ENCODE measurements at regions not wholly inside any gene's neighbourhood (a gene's known extent, or its start where the extent isn't known, plus 50 kb on each side); places are given as distances from the start of the nearest gene placed in this dataset.

DNA sequence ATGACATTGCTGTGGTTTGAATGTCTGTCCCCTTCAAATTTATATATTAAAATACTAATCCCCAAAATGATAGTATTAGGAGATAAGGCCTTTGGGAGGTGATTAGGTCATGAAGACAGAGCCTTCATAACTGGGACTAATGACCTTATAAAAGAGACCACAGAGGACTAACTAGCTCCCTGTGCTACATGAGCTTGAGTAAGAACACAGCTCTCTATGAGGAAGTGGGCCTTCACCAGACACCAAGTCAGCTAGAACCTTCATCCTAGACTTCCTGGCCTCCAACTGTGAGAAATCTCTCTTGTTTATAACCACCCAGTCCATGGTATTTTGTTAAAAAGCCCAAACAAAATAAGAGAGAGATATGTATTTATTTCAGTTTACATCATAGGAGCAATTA is 242.2 kb upstream of the CTSO start:
- Histone ChIP-seq H3K27me3 (replicated peaks in 2 of 5; ENCODE audit: control insufficient read depth in 4 of 5, insufficient read depth in 5 of 5, low read length in 4 of 5) (no peaks in the 10 kb centered on the region), H3K4me3 (ENCODE audit: control insufficient read depth in 1 of 7, extremely low read depth in 1 of 7, insufficient read depth in 4 of 7, low read depth in 2 of 7, low read length in 6 of 7) (no peak overlapping the region), H3K9me3 (ENCODE audit: control extremely low read depth in 1 of 5, control insufficient read depth in 4 of 5, insufficient read depth in 2 of 5, low read depth in 1 of 5, low read length in 4 of 5) (no peaks in the 10 kb centered on the region), H3K4me1 (ENCODE audit: control extremely low read depth in 1 of 4, control insufficient read depth in 4 of 4, insufficient read depth in 4 of 4, low read length in 3 of 4) (peaks cover 13 to 26% (median 16%) of the 10 kb centered on the region in 4 experiments), H3K36me3 (ENCODE audit: control insufficient read depth in 4 of 4, insufficient read depth in 4 of 4, low read length in 3 of 4) (no peaks in the 10 kb centered on the region), H3K27ac (ENCODE audit: insufficient read depth in 1 of 2, low read depth in 1 of 2, low read length in 2 of 2, poor library complexity in 1 of 2, severe bottlenecking in 2 of 2) (no peak overlapping the region)
- ChIA-PET CTCF (no interaction called here), POLR2A (no interaction called here)
- peak in 2 of 3 donors; percentile 56 to 69 for DNase-seq

DNA sequence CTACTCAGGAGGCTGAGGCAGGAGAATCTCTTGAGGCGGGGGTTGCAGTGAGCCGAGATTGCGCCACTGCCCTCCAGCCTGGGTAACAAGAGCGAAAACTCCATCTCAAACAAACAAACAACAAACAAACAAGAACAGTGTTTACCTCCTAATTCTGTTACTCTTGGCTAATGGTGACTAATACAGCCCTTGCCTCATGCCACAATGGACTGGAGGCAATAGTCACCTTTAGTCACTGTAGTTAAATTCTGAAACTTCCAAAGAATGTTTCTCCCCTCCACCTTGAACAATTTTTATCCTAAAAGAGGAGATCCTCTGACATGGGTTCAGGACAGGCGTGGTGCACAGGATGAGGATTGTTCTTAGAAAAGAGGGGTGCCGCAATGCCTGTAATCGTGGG is 241.2 kb upstream of the CTSO start:
- ChIA-PET CTCF (no interaction called here), POLR2A (no interaction called here)
- Histone ChIP-seq H3K4me1 (ENCODE audit: control extremely low read depth in 1 of 4, control insufficient read depth in 4 of 4, insufficient read depth in 4 of 4, low read length in 3 of 4) (peaks cover 13 to 26% (median 16%) of the 10 kb centered on the region in 4 experiments), H3K9me3 (ENCODE audit: control extremely low read depth in 1 of 5, control insufficient read depth in 4 of 5, insufficient read depth in 2 of 5, low read depth in 1 of 5, low read length in 4 of 5) (no peaks in the 10 kb centered on the region), H3K27ac (ENCODE audit: insufficient read depth in 1 of 2, low read depth in 1 of 2, low read length in 2 of 2, poor library complexity in 1 of 2, severe bottlenecking in 2 of 2) (no peak overlapping the region), H3K36me3 (ENCODE audit: control insufficient read depth in 4 of 4, insufficient read depth in 4 of 4, low read length in 3 of 4) (no peaks in the 10 kb centered on the region), H3K27me3 (replicated peaks in 2 of 5; ENCODE audit: control insufficient read depth in 4 of 5, insufficient read depth in 5 of 5, low read length in 4 of 5) (no peaks in the 10 kb centered on the region), H3K4me3 (ENCODE audit: control insufficient read depth in 1 of 7, extremely low read depth in 1 of 7, insufficient read depth in 4 of 7, low read depth in 2 of 7, low read length in 6 of 7) (no peak overlapping the region)
- no peak for DNase-seq
- WGBS (ENCODE audit: insufficient coverage), result 85% methylated on average over 5 of the region's 7 CpGs

DNA sequence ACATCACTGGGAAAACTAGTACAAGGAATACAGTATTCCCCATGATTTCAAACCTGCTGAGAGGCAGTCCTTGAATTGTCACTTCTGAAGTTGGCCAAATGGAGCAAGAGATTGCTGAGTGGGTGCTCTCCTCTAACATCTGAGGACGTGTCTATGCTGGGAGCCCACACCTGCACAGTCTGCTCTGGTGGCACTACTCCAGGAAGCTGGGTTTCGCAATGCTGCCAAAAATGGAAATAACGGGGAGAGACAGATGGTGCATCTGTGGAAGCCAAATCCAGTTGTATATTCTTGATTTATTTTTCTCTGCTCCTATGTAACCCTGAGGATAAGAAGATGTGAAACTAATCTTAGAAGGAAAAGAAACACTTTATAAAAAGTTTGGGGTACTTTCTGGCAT is 240.1 kb upstream of the CTSO start:
- no peaks in the 10 kb centered on the region for H3K36me3 ChIP-seq (ENCODE audit: control insufficient read depth in 4 of 4, insufficient read depth in 4 of 4, low read length in 3 of 4)
- H3K4me1 ChIP-seq (ENCODE audit: control extremely low read depth in 1 of 4, control insufficient read depth in 4 of 4, insufficient read depth in 4 of 4, low read length in 3 of 4), result peaks cover 13 to 26% (median 16%) of the 10 kb centered on the region in 4 experiments
- ChIA-PET CTCF (no interaction called here), POLR2A (no interaction called here)
- H3K27me3 ChIP-seq (replicated peaks in 2 of 5; ENCODE audit: control insufficient read depth in 4 of 5, insufficient read depth in 5 of 5, low read length in 4 of 5), result no peaks in the 10 kb centered on the region
- no peak overlapping the region for H3K27ac ChIP-seq (ENCODE audit: insufficient read depth in 1 of 2, low read depth in 1 of 2, low read length in 2 of 2, poor library complexity in 1 of 2, severe bottlenecking in 2 of 2)
- peak; percentile 9 to 58 (median 56) for DNase-seq
- WGBS (ENCODE audit: insufficient coverage), result 0% methylated on average over 2 of the region's 3 CpGs
- peak overlapping the region in 3 of 7 experiments; percentile 12 to 31 (median 25) for H3K4me3 ChIP-seq (ENCODE audit: control insufficient read depth in 1 of 7, extremely low read depth in 1 of 7, insufficient read depth in 4 of 7, low read depth in 2 of 7, low read length in 6 of 7)
- no peaks in the 10 kb centered on the region for H3K9me3 ChIP-seq (ENCODE audit: control extremely low read depth in 1 of 5, control insufficient read depth in 4 of 5, insufficient read depth in 2 of 5, low read depth in 1 of 5, low read length in 4 of 5)

DNA sequence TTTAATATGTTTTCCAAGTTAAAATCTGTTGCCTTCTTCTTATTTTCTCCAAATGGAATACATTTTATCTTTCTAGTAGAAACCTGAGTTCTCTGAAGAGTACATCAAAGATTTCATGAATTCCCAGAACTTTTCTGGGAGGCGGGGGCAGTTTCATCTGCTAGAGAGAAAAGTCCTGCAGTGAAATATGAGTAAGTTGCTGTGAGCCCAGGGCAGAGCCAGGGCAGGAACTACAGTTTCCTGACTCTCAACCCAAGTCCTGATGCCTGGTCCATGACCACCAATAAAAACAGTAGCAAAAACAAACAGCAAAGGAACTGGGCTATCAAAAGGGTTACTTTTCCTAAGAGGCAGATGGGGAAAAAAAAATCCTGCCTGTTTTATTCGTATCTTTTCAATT is 239.4 kb upstream of the CTSO start:
- H3K4me1 ChIP-seq (ENCODE audit: control extremely low read depth in 1 of 4, control insufficient read depth in 4 of 4, insufficient read depth in 4 of 4, low read length in 3 of 4), result peaks cover 13 to 26% (median 16%) of the 10 kb centered on the region in 4 experiments
- H3K4me3 ChIP-seq (ENCODE audit: control insufficient read depth in 1 of 7, extremely low read depth in 1 of 7, insufficient read depth in 4 of 7, low read depth in 2 of 7, low read length in 6 of 7), result no peak overlapping the region
- H3K27ac ChIP-seq (ENCODE audit: insufficient read depth in 1 of 2, low read depth in 1 of 2, low read length in 2 of 2, poor library complexity in 1 of 2, severe bottlenecking in 2 of 2), result no peak overlapping the region
- H3K9me3 ChIP-seq (ENCODE audit: control extremely low read depth in 1 of 5, control insufficient read depth in 4 of 5, insufficient read depth in 2 of 5, low read depth in 1 of 5, low read length in 4 of 5), result no peaks in the 10 kb centered on the region
- no peak for DNase-seq
- ChIA-PET CTCF (no interaction called here), POLR2A (no interaction called here)
- H3K36me3 ChIP-seq (ENCODE audit: control insufficient read depth in 4 of 4, insufficient read depth in 4 of 4, low read length in 3 of 4), result no peaks in the 10 kb centered on the region
- 80% methylated on average over 2 of the region's 2 CpGs for WGBS (ENCODE audit: insufficient coverage)
- H3K27me3 ChIP-seq (replicated peaks in 2 of 5; ENCODE audit: control insufficient read depth in 4 of 5, insufficient read depth in 5 of 5, low read length in 4 of 5), result no peaks in the 10 kb centered on the region

DNA sequence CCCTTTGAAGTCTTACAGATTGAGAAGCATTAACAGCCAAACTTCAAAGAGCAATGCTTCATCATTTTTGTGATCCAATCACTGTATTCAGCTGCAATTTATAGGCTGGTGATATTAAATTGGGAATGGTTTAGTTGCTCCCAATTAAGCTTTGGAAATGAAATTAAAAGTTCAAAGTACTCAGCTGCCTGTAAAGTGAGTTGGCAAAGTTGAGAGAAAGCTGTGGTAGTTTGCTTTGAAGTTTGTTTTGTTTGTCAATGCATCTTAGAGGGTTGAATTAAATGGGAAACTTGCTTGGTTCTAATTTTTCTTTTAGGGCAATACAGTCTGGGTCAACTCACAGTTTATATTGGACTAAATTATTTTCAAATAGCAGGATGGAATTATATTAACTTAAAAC is 238.4 kb upstream of the CTSO start:
- no peaks in the 10 kb centered on the region for H3K36me3 ChIP-seq (ENCODE audit: control insufficient read depth in 4 of 4, insufficient read depth in 4 of 4, low read length in 3 of 4)
- H3K27ac ChIP-seq (ENCODE audit: insufficient read depth in 1 of 2, low read depth in 1 of 2, low read length in 2 of 2, poor library complexity in 1 of 2, severe bottlenecking in 2 of 2), result no peak overlapping the region
- no peaks in the 10 kb centered on the region for H3K9me3 ChIP-seq (ENCODE audit: control extremely low read depth in 1 of 5, control insufficient read depth in 4 of 5, insufficient read depth in 2 of 5, low read depth in 1 of 5, low read length in 4 of 5)
- DNase-seq, result no peak
- peaks cover 13 to 26% (median 16%) of the 10 kb centered on the region in 4 experiments for H3K4me1 ChIP-seq (ENCODE audit: control extremely low read depth in 1 of 4, control insufficient read depth in 4 of 4, insufficient read depth in 4 of 4, low read length in 3 of 4)
- ChIA-PET POLR2A (no interaction called here), CTCF (no interaction called here)
- H3K4me3 ChIP-seq (ENCODE audit: control insufficient read depth in 1 of 7, extremely low read depth in 1 of 7, insufficient read depth in 4 of 7, low read depth in 2 of 7, low read length in 6 of 7), result no peak overlapping the region
- H3K27me3 ChIP-seq (replicated peaks in 2 of 5; ENCODE audit: control insufficient read depth in 4 of 5, insufficient read depth in 5 of 5, low read length in 4 of 5), result no peaks in the 10 kb centered on the region

DNA sequence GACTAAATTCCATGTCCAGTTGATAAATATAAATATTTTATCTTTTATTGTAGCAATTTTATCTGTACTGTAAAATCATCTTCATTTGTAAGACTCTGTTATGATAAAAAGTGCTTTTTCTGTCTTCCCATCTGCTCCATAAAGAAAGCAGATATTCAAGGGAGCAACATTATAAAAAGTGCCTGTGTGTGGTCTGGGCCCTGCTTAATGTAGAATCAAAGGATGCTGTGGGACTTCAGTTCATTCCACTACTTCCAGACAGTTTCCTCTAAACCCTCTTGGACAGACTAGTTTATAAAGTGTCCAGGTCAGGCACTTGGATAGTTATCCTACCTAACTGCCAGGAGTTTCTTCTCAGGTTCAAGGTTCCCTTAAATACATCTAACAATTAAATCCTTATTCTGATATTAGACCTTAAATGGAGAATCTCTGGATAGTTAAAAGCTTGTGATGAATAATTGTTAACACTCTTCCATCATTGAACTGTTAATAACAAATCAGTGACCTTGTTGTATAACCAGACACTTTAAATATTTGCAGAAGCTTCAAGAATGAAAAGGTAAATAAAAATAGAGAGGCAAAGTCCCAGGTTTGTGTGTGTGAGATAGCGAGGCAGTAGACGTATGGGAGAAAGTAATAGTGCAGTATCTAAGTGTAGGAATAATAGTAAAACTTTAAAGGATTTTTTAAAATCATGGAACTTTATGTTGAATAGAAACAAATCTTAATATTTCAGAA is 237.5 kb upstream of the CTSO start:
- DNase-seq, result no peak
- POLR2A ChIA-PET, result no interaction called here
- Histone ChIP-seq H3K4me3 (ENCODE audit: control insufficient read depth in 1 of 7, extremely low read depth in 1 of 7, insufficient read depth in 4 of 7, low read depth in 2 of 7, low read length in 6 of 7) (no peak overlapping the region), H3K9me3 (ENCODE audit: control extremely low read depth in 1 of 5, control insufficient read depth in 4 of 5, insufficient read depth in 2 of 5, low read depth in 1 of 5, low read length in 4 of 5) (no peaks in the 10 kb centered on the region), H3K27me3 (replicated peaks in 2 of 5; ENCODE audit: control insufficient read depth in 4 of 5, insufficient read depth in 5 of 5, low read length in 4 of 5) (no peaks in the 10 kb centered on the region), H3K36me3 (ENCODE audit: control insufficient read depth in 4 of 4, insufficient read depth in 4 of 4, low read length in 3 of 4) (no peaks in the 10 kb centered on the region), H3K27ac (ENCODE audit: insufficient read depth in 1 of 2, low read depth in 1 of 2, low read length in 2 of 2, poor library complexity in 1 of 2, severe bottlenecking in 2 of 2) (no peak overlapping the region), H3K4me1 (ENCODE audit: control extremely low read depth in 1 of 4, control insufficient read depth in 4 of 4, insufficient read depth in 4 of 4, low read length in 3 of 4) (peaks cover 13 to 24% (median 14%) of the 10 kb centered on the region in 4 experiments)
- CTCF ChIA-PET, result no interaction called here
- 100% methylated on average over 2 of the region's 2 CpGs for WGBS (ENCODE audit: insufficient coverage)

DNA sequence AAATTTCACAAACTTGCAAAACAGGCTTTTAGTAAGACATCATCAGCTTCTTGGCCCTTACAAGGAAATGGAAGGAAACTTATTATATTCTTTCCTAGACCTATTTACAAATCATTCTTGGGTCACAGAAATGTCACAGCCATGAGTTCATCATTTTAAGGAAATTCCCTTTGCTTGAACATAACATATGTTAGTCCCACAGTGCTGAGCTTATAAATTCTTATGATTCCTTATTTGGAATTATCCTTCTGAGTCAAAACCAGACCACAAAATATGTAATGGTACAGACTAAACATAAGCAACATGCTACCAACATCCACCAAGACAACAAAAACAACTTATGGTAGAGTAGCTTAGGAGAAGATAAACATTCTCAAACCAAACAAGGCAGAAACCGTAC is 236.9 kb upstream of the CTSO start:
- DNase-seq, result no peak
- Histone ChIP-seq H3K4me1 (ENCODE audit: control extremely low read depth in 1 of 4, control insufficient read depth in 4 of 4, insufficient read depth in 4 of 4, low read length in 3 of 4) (peaks cover 11 to 18% (median 12%) of the 10 kb centered on the region in 4 experiments), H3K4me3 (ENCODE audit: control insufficient read depth in 1 of 7, extremely low read depth in 1 of 7, insufficient read depth in 4 of 7, low read depth in 2 of 7, low read length in 6 of 7) (no peak overlapping the region), H3K36me3 (ENCODE audit: control insufficient read depth in 4 of 4, insufficient read depth in 4 of 4, low read length in 3 of 4) (no peaks in the 10 kb centered on the region), H3K27me3 (replicated peaks in 2 of 5; ENCODE audit: control insufficient read depth in 4 of 5, insufficient read depth in 5 of 5, low read length in 4 of 5) (no peaks in the 10 kb centered on the region), H3K9me3 (ENCODE audit: control extremely low read depth in 1 of 5, control insufficient read depth in 4 of 5, insufficient read depth in 2 of 5, low read depth in 1 of 5, low read length in 4 of 5) (no peaks in the 10 kb centered on the region), H3K27ac (ENCODE audit: insufficient read depth in 1 of 2, low read depth in 1 of 2, low read length in 2 of 2, poor library complexity in 1 of 2, severe bottlenecking in 2 of 2) (no peak overlapping the region)
- CTCF ChIA-PET, result no interaction called here
- POLR2A ChIA-PET, result no interaction called here
- WGBS (ENCODE audit: insufficient coverage), result no CpG with 5 or more reads among the region's 1 CpG
